ENCODE measurements at regions not wholly inside any gene's neighbourhood (a gene's known extent, or its start where the extent isn't known, plus 50 kb on each side); places are given as distances from the start of the nearest gene placed in this dataset.
"Not testable (repeated sequence)": the region's sequence is repeated elsewhere in the genome, so short reads cannot be mapped to it uniquely, and the experiment has no call there.

GRCh38 chr1:204775546-204775945, 90.0 kb upstream of the LRRN2 start:
- Histone ChIP-seq H3K27ac (ENCODE audit: insufficient read depth, low read depth, low read length, poor library complexity, severe bottlenecking) (no peak overlapping the region), H3K4me3 (ENCODE audit: insufficient read depth, low read depth, low read length) (no peak overlapping the region), H3K27me3 (ENCODE audit: control insufficient read depth, insufficient read depth, low read length, poor library complexity, severe bottlenecking) (no peaks in the 10 kb centered on the region), H3K36me3 (ENCODE audit: control insufficient read depth, insufficient read depth, low read length) (no peaks in the 10 kb centered on the region), H3K4me1 (ENCODE audit: control insufficient read depth, insufficient read depth, low read length) (no peaks in the 10 kb centered on the region), H3K9me3 (ENCODE audit: control insufficient read depth, low read length) (no peaks in the 10 kb centered on the region)
- WGBS, 2 experiments, result 74% methylated on average over 4 of the region's 4 CpGs

- Histone ChIP-seq H3K4me3 (ENCODE audit: insufficient read depth, low read depth, low read length) (no peak overlapping the region), H3K36me3 (ENCODE audit: control insufficient read depth, insufficient read depth, low read length) (no peaks in the 10 kb centered on the region), H3K27ac (ENCODE audit: insufficient read depth, low read depth, low read length, poor library complexity, severe bottlenecking) (no peak overlapping the region), H3K4me1 (ENCODE audit: control insufficient read depth, insufficient read depth, low read length) (no peaks in the 10 kb centered on the region), H3K9me3 (ENCODE audit: control insufficient read depth, low read length) (no peaks in the 10 kb centered on the region), H3K27me3 (ENCODE audit: control insufficient read depth, insufficient read depth, low read length, poor library complexity, severe bottlenecking) (no peaks in the 10 kb centered on the region)
- WGBS, 2 experiments, result 93 to 94% methylated on average over 7 of the region's 7 CpGs
These were observed 92.1 kb upstream of the LRRN2 start for GRCh38 chr1:204777591-204777990.

GRCh38 chr1:204780630-204781029, 90.0 kb upstream of the NFASC start:
- Histone ChIP-seq H3K9me3 (ENCODE audit: control insufficient read depth, low read length) (no peaks in the 10 kb centered on the region), H3K27me3 (ENCODE audit: control insufficient read depth, insufficient read depth, low read length, poor library complexity, severe bottlenecking) (no peaks in the 10 kb centered on the region), H3K4me3 (ENCODE audit: insufficient read depth, low read depth, low read length) (no peak overlapping the region), H3K4me1 (ENCODE audit: control insufficient read depth, insufficient read depth, low read length) (no peaks in the 10 kb centered on the region), H3K36me3 (ENCODE audit: control insufficient read depth, insufficient read depth, low read length) (no peaks in the 10 kb centered on the region), H3K27ac (ENCODE audit: insufficient read depth, low read depth, low read length, poor library complexity, severe bottlenecking) (no peak overlapping the region)
- 90 to 97% methylated on average over 3 of the region's 3 CpGs for WGBS, 2 experiments

- Histone ChIP-seq H3K4me3 (ENCODE audit: insufficient read depth, low read depth, low read length) (no peak overlapping the region), H3K9me3 (ENCODE audit: control insufficient read depth, low read length) (no peaks in the 10 kb centered on the region), H3K27ac (ENCODE audit: insufficient read depth, low read depth, low read length, poor library complexity, severe bottlenecking) (no peak overlapping the region), H3K36me3 (ENCODE audit: control insufficient read depth, insufficient read depth, low read length) (no peaks in the 10 kb centered on the region), H3K27me3 (ENCODE audit: control insufficient read depth, insufficient read depth, low read length, poor library complexity, severe bottlenecking) (no peaks in the 10 kb centered on the region), H3K4me1 (ENCODE audit: control insufficient read depth, insufficient read depth, low read length) (no peaks in the 10 kb centered on the region)
- 92 to 94% methylated on average over 4 of the region's 4 CpGs for WGBS, 2 experiments
These were observed 88.5 kb upstream of the NFASC start for GRCh38 chr1:204782118-204782700.

- H3K4me3 ChIP-seq (ENCODE audit: insufficient read depth, low read depth, low read length); H3K4me1 ChIP-seq (ENCODE audit: control insufficient read depth, insufficient read depth, low read length); H3K27ac ChIP-seq (ENCODE audit: insufficient read depth, low read depth, low read length, poor library complexity, severe bottlenecking); H3K9me3 ChIP-seq (ENCODE audit: control insufficient read depth, low read length); H3K36me3 ChIP-seq (ENCODE audit: control insufficient read depth, insufficient read depth, low read length); H3K27me3 ChIP-seq (ENCODE audit: control insufficient read depth, insufficient read depth, low read length, poor library complexity, severe bottlenecking): not testable (repeated sequence)
- WGBS, 2 experiments, result 93 to 94% methylated on average over 4 of the region's 4 CpGs
These were observed 85.6 kb upstream of the NFASC start for GRCh38 chr1:204785023-204785422.

GRCh38 chr1:204788470-204788869, 82.2 kb upstream of the NFASC start:
- H3K4me1 ChIP-seq (ENCODE audit: control insufficient read depth, insufficient read depth, low read length), result no peaks in the 10 kb centered on the region
- no peaks in the 10 kb centered on the region for H3K9me3 ChIP-seq (ENCODE audit: control insufficient read depth, low read length)
- no peaks in the 10 kb centered on the region for H3K36me3 ChIP-seq (ENCODE audit: control insufficient read depth, insufficient read depth, low read length)
- H3K27me3 ChIP-seq (ENCODE audit: control insufficient read depth, insufficient read depth, low read length, poor library complexity, severe bottlenecking), result no peaks in the 10 kb centered on the region
- H3K4me3 ChIP-seq (ENCODE audit: insufficient read depth, low read depth, low read length), result no peak overlapping the region
- H3K27ac ChIP-seq (ENCODE audit: insufficient read depth, low read depth, low read length, poor library complexity, severe bottlenecking), result no peak overlapping the region

- Histone ChIP-seq H3K9me3 (ENCODE audit: control insufficient read depth, low read length) (no peaks in the 10 kb centered on the region), H3K27ac (ENCODE audit: insufficient read depth, low read depth, low read length, poor library complexity, severe bottlenecking) (no peak overlapping the region), H3K4me1 (ENCODE audit: control insufficient read depth, insufficient read depth, low read length) (no peaks in the 10 kb centered on the region), H3K36me3 (ENCODE audit: control insufficient read depth, insufficient read depth, low read length) (no peaks in the 10 kb centered on the region), H3K27me3 (ENCODE audit: control insufficient read depth, insufficient read depth, low read length, poor library complexity, severe bottlenecking) (no peaks in the 10 kb centered on the region), H3K4me3 (ENCODE audit: insufficient read depth, low read depth, low read length) (no peak overlapping the region)
- 42 to 44% methylated on average over 14 to 15 of the region's 15 CpGs for WGBS, 2 experiments
These were observed 79.0 kb upstream of the NFASC start for GRCh38 chr1:204791453-204792353.

GRCh38 chr1:204792354-204792692, 78.3 kb upstream of the NFASC start:
- no peaks in the 10 kb centered on the region for H3K9me3 ChIP-seq (ENCODE audit: control insufficient read depth, low read length)
- H3K4me1 ChIP-seq (ENCODE audit: control insufficient read depth, insufficient read depth, low read length), result no peaks in the 10 kb centered on the region
- no peaks in the 10 kb centered on the region for H3K27me3 ChIP-seq (ENCODE audit: control insufficient read depth, insufficient read depth, low read length, poor library complexity, severe bottlenecking)
- no peak overlapping the region for H3K4me3 ChIP-seq (ENCODE audit: insufficient read depth, low read depth, low read length)
- no peaks in the 10 kb centered on the region for H3K36me3 ChIP-seq (ENCODE audit: control insufficient read depth, insufficient read depth, low read length)
- no peak overlapping the region for H3K27ac ChIP-seq (ENCODE audit: insufficient read depth, low read depth, low read length, poor library complexity, severe bottlenecking)
- WGBS, 2 experiments, result 88 to 90% methylated on average over 6 of the region's 6 CpGs

- Histone ChIP-seq H3K4me1 (ENCODE audit: control insufficient read depth, insufficient read depth, low read length) (no peaks in the 10 kb centered on the region), H3K36me3 (ENCODE audit: control insufficient read depth, insufficient read depth, low read length) (no peaks in the 10 kb centered on the region), H3K4me3 (ENCODE audit: insufficient read depth, low read depth, low read length) (no peak overlapping the region), H3K27ac (ENCODE audit: insufficient read depth, low read depth, low read length, poor library complexity, severe bottlenecking) (no peak overlapping the region), H3K9me3 (ENCODE audit: control insufficient read depth, low read length) (no peaks in the 10 kb centered on the region), H3K27me3 (ENCODE audit: control insufficient read depth, insufficient read depth, low read length, poor library complexity, severe bottlenecking) (no peaks in the 10 kb centered on the region)
- WGBS, 2 experiments, result 82 to 84% methylated on average over 7 of the region's 7 CpGs
These were observed 77.3 kb upstream of the NFASC start for GRCh38 chr1:204793259-204793914.

- H3K27me3 ChIP-seq (ENCODE audit: control insufficient read depth, insufficient read depth, low read length, poor library complexity, severe bottlenecking); H3K27ac ChIP-seq (ENCODE audit: insufficient read depth, low read depth, low read length, poor library complexity, severe bottlenecking): not testable (repeated sequence)
These were observed 73.8 kb upstream of the NFASC start for GRCh38 chr1:204796886-204797285.

More at GRCh38 chr1:204796886-204797285, 73.8 kb upstream of the NFASC start:
- not testable (repeated sequence) for H3K9me3 ChIP-seq (ENCODE audit: control insufficient read depth, low read length); H3K4me1 ChIP-seq (ENCODE audit: control insufficient read depth, insufficient read depth, low read length); H3K36me3 ChIP-seq (ENCODE audit: control insufficient read depth, insufficient read depth, low read length); H3K4me3 ChIP-seq (ENCODE audit: insufficient read depth, low read depth, low read length)
- WGBS, 2 experiments, result 94 to 100% methylated on average over 2 of the region's 2 CpGs

All from ectodermal cell (in vitro differentiated cells).